Uterus (tissue), 2 donors: ENCODE measurements at regions not wholly inside any gene's neighbourhood (a gene's known extent, or its start where the extent isn't known, plus 50 kb on each side); places are given as distances from the start of the nearest gene placed in this dataset.

Source experiments
- CTCF ChIP-seq, 4 experiments: fragments of 200-600 bp in 2 of 4; fragments of 450-650 bp in 2 of 4; sonication (generic) in 2 of 4; IDR thresholded peaks; one replicate each; pipeline ENCODE4 v1.5.1; 2016 to 2019; ENCODE audit warnings: antibody characterized with exemption in 4 of 4, mild to moderate bottlenecking in 2 of 4, moderate library complexity in 1 of 4
- POLR2A ChIP-seq, 2 donors: fragments of 450-650 bp; IDR thresholded peaks; one replicate each; pipeline ENCODE4 v1.6.1; 2016; ENCODE audit warnings: antibody characterized with exemption in 2 of 2, mild to moderate bottlenecking in 1 of 2, moderate library complexity in 1 of 2

GRCh38 chr15:39287322-39288195 lies 293.3 kb upstream of the THBS1 start:
- TF ChIP-seq CTCF (IDR thresholded peaks at IDR 0.05): no peak
- no peak for TF ChIP-seq POLR2A (IDR thresholded peaks at IDR 0.05)
